Retinal pigment epithelial cell (primary cell): ENCODE measurements at regions not wholly inside any gene's neighbourhood (a gene's known extent, or its start where the extent isn't known, plus 50 kb on each side); places are given as distances from the start of the nearest gene placed in this dataset.
"Not testable (repeated sequence)": the region's sequence is repeated elsewhere in the genome, so short reads cannot be mapped to it uniquely, and the experiment has no call there.

Source experiments
- DNase-seq: peaks from one replicate; pipeline ENCODE4 v3.0.0-alpha.2; 2010; ENCODE audit warnings: low read depth
- H3K4me3 ChIP-seq: 2 replicates; pipeline ENCODE4 v1.5.1; 2011; ENCODE audit warnings: mild to moderate bottlenecking, low read length, control low read depth, moderate library complexity
- CTCF ChIP-seq: conservative IDR thresholded peaks from 2 replicates; pipeline ENCODE4 v1.5.1; 2011; ENCODE audit warnings: low read depth, low read length, control low read depth, inconsistent platforms

GRCh38 chr21:32867597-32867996 is 96.0 kb upstream of the PAXBP1 start:
- no peak for TF ChIP-seq CTCF
- H3K4me3 ChIP-seq: no peak overlapping the region
- DNase-seq: no peak

- H3K4me3 ChIP-seq: no peak overlapping the region
- no peak for DNase-seq
- TF ChIP-seq CTCF: no peak
These were observed 97.3 kb upstream of the PAXBP1 start for GRCh38 chr21:32868631-32869454.

- no peak overlapping the region for H3K4me3 ChIP-seq
- no peak for TF ChIP-seq CTCF
- DNase-seq: no peak
These were observed 97.9 kb upstream of the PAXBP1 start for GRCh38 chr21:32869459-32869858.

GRCh38 chr21:32876426-32876825 is 104.9 kb upstream of the PAXBP1 start:
- DNase-seq: no peak
- H3K4me3 ChIP-seq: no peak overlapping the region
- TF ChIP-seq CTCF: no peak

- DNase-seq, H3K4me3 ChIP-seq: not testable (repeated sequence)
These were observed 106.3 kb upstream of the PAXBP1 start for GRCh38 chr21:32877888-32878287.

- no peak for DNase-seq
- TF ChIP-seq CTCF: no peak
- no peak overlapping the region for H3K4me3 ChIP-seq
These were observed 107.1 kb upstream of the PAXBP1 start for GRCh38 chr21:32878661-32879060.

- no peak for DNase-seq
- no peak for TF ChIP-seq CTCF
- no peak overlapping the region for H3K4me3 ChIP-seq
These were observed 109.9 kb upstream of the PAXBP1 start for GRCh38 chr21:32881458-32881857.
